Cardiac septum (tissue), 1 donor: ENCODE measurements at regions not wholly inside any gene's neighbourhood (a gene's known extent, or its start where the extent isn't known, plus 50 kb on each side); places are given as distances from the start of the nearest gene placed in this dataset.
"Not testable (repeated sequence)": the region's sequence is repeated elsewhere in the genome, so short reads cannot be mapped to it uniquely, and the experiment has no call there.

Source experiments
- DNase-seq: peaks from one replicate; pipeline ENCODE4 v3.0.0-alpha.2; 2020; ENCODE audit warnings: low spot score
- intact Hi-C: fragments of 100-400 bp; cut with DNase I; formaldehyde crosslinking; loops from one replicate; pipeline ENCODE4 v1.14.0; 2022
- donor health status: DM: no; HTN: no; CAD: no.

DNA sequence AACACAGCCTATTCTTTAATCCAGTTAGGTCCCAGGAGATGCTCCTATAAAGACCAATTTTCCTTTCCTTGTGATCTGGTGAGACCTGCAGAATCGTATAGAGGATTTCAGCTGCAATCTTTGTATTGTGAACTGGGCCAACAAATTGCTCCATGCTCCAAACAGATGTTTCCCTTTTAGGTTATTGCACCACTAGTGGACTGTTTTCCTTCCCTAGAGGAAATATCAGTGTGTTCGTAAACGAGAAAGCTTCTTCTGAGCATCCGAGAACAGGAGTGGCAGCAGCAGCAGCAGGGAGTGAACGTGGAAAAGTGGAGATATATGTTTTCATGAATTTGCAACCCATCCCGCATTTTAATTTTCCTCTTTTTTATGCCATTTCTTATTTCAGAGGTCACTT, 344.1 kb upstream of the PDE3A start:
- no peak for DNase-seq
- intact Hi-C loops = no loop called here

DNA sequence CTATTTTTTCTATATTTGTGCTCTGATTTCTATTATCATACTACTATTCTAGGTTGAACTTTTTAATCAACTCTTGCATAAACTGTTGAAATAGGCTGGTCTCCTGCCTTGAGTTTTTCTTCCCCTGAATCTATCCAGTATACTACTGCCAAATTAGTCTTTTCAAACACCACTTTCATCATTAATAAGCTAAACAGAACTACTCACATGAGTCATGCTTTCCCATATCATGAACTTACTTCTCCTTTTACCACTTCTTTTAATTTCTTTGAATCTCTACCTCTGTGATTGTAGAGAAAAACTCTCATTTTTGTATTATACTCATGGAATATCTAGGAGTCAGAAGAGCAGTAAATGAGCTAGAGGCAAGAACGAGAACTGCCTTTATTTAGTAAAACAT, 340.3 kb upstream of the PDE3A start:
- no peak for DNase-seq
- intact Hi-C loops = no loop called here

DNA sequence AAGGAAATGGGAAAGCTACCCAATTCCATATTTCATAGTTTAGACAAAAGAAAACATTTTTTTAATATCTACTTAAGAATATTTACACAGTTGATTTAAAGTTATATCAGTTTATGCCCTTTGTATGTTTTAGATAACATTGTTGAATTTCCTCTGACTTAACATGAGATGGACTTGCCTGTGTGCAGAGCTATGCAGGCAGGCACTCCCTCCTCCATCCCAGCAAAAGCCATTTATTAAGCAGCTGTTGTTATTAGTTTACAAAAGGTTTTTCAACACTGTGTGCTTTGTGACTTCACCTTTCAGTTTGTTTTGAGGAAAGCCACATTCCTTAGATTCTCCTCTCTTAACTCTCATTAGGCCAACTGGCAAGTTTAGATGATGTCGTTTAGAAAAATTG, 337.5 kb upstream of the PDE3A start:
- intact Hi-C loops = no loop called here
- DNase-seq = no peak

DNA sequence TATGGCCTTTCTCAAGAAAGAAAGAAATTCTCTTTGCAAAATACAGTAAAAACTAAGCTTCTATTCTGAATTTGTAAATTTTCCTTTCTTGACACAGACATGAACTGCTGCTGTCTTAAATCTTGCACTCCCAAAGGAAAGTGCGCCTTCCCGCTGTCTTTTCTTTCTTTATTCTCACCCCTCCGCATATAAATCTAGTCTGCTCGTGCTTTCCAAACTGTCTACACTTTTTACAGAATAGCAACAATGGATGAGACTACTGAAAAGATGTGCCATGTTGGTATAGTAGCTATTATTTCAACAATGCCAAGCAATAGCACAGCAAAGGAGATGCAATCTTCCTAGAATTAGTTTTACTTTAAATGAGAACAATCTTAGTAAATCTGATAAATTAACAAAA, 328.8 kb upstream of the PDE3A start:
- DNase-seq = no peak
- intact Hi-C loops = no loop called here

DNA sequence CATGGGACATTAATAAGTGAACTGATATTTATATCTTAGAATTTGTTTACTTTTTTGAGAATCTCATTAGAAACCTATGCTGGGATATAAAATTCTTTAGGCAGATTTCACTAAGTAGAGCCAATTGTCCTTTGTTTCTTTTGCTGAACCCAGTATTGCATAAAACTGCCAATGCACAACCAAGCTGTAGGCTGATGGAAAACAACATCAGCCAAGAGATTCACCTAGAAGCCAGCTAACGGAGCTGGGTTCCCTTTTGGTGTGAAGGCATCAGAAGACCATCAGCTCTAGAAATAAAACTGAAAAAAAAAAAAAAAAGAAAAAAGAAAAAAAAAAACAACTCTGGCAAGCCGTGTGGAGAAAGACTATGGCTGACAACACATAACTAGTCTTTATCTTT, 328.2 kb upstream of the PDE3A start:
- no peak for DNase-seq
- intact Hi-C loops = no loop called here

DNA sequence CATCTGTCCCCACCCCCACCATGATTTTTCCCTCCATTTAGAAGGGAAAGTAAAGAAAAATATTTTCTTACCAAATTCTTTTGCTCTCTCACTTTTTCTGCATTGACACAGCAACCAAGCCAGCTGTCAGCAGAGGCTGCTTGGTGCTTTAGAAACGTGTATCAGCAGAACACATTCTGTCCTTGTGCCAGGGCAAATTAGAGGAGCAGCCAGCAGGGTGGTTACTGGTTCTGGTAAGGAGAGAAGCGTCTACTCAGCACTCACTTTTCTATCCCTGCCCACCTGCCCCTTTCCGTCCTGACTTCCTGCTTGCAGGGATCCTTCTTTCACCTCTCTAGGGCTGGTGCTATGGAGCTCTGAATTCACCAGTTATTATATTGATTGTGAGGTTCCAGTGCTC, 327.5 kb upstream of the PDE3A start:
- DNase-seq = peak; percentile 72
- intact Hi-C loops = no loop called here

DNA sequence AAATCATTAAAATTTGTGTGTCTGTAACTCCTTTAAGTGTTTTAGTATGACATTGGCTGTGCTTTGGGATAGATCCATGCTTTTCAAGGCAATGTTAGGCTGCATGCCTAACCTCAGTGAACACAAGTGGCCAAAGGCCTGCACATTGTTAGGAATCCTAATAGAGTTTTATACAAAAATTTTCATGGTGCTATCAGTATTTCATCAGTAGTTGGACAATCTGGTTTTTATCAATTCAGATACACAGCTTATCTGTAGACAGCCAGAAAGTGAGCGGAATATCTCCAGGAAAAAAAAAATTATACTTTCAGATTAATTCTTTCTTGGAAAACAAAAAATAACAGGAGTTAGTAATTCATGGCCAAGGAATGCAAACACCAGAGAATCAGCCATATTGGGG, 324.0 kb upstream of the PDE3A start:
- intact Hi-C loops = no loop called here
- DNase-seq = no peak

DNA sequence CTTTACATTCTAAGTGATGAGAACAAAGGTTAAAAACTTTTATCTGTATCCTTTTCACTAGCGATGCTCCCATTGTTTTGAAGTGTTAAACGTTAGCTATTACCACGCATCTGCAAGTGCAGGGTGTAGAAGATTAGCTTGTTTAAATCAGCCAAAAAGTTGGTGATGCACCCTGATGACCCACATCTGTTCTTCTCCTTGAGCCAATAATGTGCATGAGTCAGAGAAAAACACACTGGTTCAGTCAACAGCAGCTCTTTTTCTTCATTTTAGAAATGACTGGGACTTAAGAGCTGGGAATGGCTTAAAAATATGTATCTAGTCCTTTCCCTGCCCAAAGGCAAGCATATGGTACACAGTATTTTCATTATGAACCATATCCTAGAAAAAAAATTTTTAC, 323.5 kb upstream of the PDE3A start:
- intact Hi-C loops = no loop called here
- DNase-seq = no peak

DNA sequence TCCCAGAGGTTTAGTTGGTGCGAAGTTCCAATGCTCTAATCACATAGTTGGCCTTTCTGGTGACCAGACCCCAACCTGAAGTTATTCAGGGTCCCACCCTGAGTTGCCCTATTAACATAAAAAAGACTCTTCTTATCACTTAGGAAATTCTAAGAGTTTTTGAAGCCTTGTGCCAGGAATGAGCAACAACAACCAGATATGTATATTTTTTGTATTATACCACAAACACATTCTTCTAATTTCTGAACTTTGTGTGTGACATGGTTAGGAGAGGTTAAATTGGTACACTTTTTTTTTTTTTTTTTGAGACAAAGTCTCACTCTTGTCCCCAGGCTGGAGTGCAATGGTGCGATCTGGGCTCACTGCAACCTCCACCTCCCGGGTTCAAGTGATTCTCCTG, 320.4 kb upstream of the PDE3A start:
- no peak for DNase-seq
- intact Hi-C loops = no loop called here

DNA sequence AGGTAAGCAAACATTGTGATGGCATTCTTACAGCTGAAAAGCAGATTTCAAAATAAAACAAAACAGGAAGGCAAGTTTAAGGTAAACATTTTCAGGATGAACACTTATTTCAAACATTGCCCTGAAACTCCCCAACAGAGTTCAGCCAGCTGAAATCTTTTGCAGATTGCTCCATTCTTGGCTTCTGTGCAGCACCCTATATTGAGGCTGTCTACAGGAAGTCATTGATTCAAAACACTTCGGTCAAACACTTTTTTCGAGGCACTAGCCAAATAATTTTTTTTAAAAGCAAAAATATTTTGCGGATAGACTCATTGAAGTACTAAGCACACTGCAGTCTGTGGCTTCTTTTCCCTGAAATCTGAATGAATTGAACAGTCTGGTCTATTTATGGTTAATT, 318.1 kb upstream of the PDE3A start:
- no peak for DNase-seq
- intact Hi-C loops = no loop called here

DNA sequence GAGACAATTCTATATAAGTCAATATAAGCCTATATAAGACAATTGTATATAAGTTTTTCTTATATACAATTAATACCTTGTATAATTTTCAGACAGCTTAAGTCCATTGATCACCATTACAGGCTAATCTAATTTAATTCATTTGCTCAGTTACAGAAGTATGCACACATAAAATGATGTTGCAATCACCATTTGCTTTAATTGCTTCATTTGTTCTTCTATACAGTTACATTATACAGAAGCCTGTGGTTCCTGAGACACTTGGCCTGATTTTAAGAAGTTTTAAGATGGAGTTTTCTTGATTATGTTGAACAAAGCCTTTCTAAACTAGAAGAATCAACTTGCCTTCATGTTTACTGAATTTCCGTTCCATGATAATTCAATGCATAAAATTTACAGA, 314.6 kb upstream of the PDE3A start:
- DNase-seq = no peak
- intact Hi-C loops = no loop called here

DNA sequence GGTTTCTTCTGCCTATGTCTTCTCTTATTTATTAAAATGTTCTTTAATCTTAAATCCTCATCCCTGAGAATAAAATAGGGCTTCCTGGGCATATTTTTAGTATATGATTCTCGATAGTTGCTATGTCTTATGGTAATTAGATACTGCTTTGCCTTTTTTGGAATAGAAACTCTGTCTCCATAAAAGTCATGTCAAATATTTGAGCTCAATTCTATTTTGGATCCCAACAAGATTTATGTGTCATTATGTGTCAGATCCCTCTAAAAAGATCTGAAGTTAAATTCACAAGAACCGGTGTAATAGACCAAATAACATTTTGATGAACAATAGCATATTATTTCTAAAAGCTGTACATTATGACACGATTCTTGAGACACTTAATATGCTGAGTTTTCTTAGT, 312.5 kb upstream of the PDE3A start:
- intact Hi-C loops = no loop called here
- no peak for DNase-seq

DNA sequence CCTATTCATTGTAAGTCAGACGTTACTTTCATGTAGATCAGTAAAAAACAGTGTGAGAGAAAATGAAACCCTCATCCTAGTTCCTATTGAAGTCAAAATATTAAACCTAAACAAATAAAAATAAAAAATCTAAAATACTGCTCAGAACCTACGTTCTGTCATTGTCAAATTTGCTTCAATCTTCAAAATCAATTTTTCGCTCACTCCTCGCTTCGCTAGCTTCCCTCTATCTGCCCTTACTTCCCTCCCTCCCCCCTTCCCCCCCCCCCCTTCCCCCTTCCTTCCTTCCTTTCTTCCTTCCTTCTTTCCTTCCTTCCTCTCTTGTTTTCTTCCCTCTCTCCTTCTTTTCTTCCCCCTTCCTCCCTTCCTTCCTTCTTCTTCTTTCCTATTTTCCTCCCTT, 310.9 kb upstream of the PDE3A start:
- intact Hi-C loops = no loop called here
- no peak for DNase-seq

DNA sequence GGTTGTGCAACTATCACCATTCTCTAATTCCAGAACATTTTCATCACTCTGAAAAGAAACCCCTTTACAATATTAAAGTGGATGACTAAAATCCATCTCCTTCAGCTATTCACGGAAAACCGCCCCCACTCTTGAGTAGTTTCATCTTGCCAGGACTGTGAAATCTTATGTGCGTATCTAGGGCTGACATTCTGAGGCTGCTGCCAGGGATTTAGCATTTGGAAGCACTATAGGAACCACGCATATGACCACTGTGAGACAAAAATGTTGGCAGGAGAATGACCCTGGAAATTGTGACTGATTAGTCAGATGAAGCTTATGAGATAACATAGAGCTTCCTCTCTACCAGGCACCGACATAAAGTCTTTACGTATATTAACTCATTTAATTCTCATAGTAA, 305.2 kb upstream of the PDE3A start:
- DNase-seq = no peak
- intact Hi-C loops = no loop called here

DNA sequence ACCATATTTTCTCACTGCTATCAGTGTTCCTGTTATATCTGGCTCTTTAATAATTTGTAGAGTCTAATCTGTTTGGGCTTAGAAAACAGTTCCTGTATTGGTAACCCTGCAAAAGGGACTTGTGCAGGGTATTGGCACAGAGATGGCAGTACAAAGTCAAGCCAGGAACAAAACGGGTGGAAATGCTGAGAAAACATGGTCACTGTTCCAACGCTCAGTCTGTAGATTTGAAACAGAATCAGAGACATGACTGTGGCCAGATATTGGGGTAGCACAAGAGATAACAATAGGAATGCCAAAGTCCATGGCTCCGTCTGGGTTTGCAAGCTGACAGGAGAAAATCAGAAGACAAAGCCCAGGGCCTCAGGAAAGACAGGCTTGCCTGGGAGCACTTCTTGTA, 290.7 kb upstream of the PDE3A start:
- intact Hi-C loops = no loop called here
- DNase-seq = no peak

DNA sequence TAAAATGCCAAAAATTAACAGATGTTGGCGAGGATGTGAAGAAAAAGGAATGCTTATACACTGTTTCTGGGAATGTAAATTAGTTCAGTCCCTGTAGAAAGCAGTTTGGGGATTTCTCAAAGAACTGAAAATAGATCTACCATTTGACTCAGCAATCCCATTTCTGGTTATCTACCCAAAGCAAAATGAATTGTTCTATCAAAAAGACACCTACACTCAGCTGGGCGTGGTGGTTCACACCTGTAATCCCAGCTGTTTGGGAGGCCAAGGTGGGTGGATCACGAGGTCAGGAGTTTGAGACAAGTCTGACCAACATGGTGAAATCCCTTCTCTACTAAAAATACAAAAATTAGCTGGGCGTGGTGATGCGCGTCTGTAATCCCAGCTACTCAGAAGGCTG, 279.3 kb upstream of the PDE3A start:
- intact Hi-C loops = no loop called here
- DNase-seq = no peak

DNA sequence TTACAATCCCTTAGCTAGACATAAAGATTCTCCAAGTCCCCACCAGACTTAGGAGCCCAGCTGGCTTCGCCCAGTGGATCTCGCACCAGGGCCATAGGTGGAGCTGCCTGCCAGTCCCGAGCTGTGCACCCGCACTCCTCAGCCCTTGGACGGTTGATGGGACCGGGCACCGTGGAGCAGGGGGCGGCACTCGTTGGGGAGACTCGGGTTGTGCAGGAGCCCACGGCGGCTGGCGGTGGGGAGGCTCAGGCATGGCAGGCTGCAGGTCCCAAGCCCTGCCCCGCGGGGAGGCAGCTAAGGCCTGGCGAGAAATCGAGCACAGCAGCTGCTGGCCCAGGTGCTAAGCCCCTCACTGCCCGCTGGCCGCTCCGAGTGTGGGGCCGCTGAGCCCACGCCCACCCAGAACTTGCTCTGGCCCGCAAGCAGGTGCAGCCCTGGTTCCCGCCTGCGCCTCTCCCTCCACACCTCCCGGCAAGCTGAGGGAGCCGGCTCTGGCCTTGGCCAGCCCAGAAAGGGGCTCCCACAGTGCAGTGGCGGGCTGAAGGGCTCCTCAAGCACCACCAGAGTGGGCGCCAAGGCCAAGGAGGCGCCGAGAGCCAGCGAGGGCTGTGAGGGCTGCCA, 275.0 kb upstream of the PDE3A start:
- intact Hi-C loops, DNase-seq: not testable (repeated sequence)

DNA sequence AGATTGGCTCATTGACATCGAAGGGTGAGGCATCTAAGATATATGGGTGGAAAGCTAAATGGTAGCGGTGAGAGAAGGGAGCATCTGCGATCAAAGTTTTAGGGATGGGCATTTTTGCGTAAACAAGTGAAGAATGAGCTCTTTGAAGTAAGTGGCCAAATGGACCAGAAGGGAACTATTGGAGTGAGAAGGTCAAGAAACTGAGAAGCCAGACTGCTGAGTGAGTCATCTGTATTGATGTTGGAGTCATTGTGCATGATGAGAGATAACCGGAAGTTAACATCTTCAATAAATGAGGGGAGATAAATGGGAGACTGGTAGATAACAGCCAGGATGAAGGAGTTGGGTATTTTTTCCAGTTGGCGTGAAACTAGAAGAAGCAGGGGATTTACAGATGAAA, 271.9 kb upstream of the PDE3A start:
- intact Hi-C loops = no loop called here
- DNase-seq = no peak

DNA sequence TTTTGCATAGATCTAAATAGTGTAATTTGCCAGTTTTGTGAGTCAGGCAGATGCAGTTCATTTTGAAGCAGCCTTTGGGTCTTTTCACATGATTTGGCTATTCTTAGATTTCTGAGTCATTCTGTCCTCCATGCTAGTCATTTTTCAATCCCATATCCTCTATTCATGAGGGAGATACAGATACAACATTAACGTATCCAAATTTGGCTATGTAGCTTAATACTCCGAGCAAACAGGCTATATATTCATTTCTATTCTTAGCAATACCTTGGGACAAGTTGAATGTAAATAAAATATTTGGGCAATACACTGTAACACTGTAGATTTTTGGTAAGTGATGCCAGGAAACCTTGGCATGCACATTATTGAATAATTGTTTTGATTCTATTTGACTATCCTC, 270.7 kb upstream of the PDE3A start:
- intact Hi-C loops = no loop called here
- DNase-seq = no peak

DNA sequence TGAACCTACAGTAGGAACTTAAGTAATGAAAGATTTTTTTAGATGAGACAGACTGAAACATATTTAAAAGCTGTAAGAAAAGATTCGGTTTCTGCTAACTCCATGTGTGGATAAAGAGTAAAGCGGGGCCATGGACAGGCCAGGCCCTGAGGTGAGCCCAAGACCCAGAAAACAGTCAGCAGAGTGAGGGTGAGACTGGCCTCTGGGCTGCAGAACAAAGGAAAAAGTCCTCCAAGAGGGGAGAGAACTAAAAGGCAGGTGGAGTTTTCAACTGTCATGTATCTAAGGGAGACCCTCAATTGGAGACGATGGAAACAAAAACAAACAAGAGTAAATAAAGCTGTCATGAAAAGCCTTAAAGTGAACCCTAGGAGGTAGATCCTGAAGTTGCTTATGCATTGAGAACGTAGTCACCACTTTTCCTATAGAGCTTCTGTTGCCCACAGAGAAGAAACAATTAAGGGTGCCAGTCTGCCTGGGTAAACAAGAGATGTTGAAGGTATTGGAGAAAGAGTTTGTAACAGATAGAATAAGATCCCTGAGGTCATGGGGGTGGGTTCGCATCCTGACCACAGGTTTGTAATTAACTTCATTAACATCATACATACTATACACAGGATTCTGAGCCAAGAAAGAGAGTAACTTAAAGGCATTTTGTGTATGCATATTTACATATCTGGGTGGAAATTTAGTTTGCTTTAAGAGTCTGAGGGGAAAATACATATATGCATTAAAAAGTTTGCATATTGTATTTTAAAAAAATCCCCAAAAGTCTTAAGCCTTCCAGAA, 268.7 kb upstream of the PDE3A start:
- DNase-seq = no peak
- intact Hi-C loops = no loop called here

DNA sequence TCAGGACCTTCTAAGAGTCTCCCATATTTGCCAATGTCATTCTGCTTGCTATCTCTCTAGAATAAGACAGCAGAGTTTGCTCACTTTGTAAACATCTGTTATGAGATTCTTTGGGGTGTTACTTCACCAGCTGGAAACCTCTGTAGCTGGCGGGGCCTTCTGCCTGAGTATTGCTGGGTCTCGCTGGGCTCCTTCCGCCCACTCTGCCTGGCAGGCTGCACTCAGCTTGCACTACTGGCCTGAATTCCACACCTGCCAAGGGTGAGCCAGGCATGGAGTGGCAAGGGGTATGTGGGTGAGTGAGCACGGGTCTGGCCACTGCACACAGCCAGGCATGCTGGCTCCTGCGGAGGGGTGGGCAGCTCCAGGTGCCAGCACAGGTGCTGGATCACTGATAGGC, 267.3 kb upstream of the PDE3A start:
- intact Hi-C loops = no loop called here
- no peak for DNase-seq

DNA sequence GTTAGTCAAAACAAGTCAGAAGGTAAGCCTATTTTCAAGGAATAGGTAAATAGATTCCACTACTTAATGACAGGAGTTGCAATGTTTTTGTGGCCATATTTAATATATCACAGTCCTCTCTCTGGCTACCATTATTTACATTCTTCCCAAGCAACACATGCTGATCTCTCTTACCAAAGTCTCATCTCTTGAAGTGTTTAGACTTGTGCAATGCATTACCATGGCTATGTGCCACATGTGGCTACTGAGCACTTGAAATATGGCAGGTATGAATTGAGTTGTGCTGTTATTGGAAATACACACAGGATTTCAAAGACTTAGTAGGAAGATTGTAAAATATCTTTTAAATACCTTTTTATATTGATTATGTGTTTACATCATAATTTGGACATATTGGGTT, 262.4 kb upstream of the PDE3A start:
- intact Hi-C loops = no loop called here

More for the DNA sequence above, 262.4 kb upstream of the PDE3A start:
- no peak for DNase-seq
